ENCODE measurements at regions not wholly inside any gene's neighbourhood (a gene's known extent, or its start where the extent isn't known, plus 50 kb on each side); places are given as distances from the start of the nearest gene placed in this dataset.

GRCh38 chr6:165984729-165985275, 182.8 kb downstream of the TBXT start:
- H3K4me1 Mint-ChIP-seq, result peaks cover 36% of the 10 kb centered on the region
- no peak for DNase-seq (ENCODE audit: low spot score)
- Histone ChIP-seq H3K4me1 (ENCODE audit: insufficient read depth) (peaks cover 33% of the 10 kb centered on the region), H3K36me3 (ENCODE audit: insufficient read depth) (no peaks in the 10 kb centered on the region), H4K20me1 (replicated peaks; ENCODE audit: insufficient read depth) (peaks cover 3% of the 10 kb centered on the region), H2AFZ (no peak overlapping the region), H3K9me2 (ENCODE audit: insufficient read depth) (no peaks in the 10 kb centered on the region), H3K79me2 (replicated peaks; ENCODE audit: insufficient read depth) (no peaks in the 10 kb centered on the region), H3K4me2 (no peak overlapping the region), H3K4me3 (no peak overlapping the region), H3F3A (replicated peaks; ENCODE audit: low read depth) (no peaks in the 10 kb centered on the region), H3K27ac (ENCODE audit: low read depth) (no peak overlapping the region), H3K27me3 (ENCODE audit: insufficient read depth) (peaks cover 84% of the 10 kb centered on the region)
- TF ChIP-seq NANOG (IDR thresholded peaks at IDR 0.05; ENCODE audit: borderline replicate concordance) (no peak), STAT1 (IDR thresholded peaks at IDR 0.05; ENCODE audit: unreplicated experiment) (no peak)
- no peaks in the 10 kb centered on the region for H3K9me3 Mint-ChIP-seq
- H3K27ac Mint-ChIP-seq, result no peak overlapping the region
- H3K27me3 Mint-ChIP-seq (ENCODE audit: insufficient read depth, low read depth, poor library complexity), result peaks cover 62% of the 10 kb centered on the region
- H3K4me3 Mint-ChIP-seq, result no peak overlapping the region
- no peak for ATAC-seq
- no peaks in the 10 kb centered on the region; the same call in 2 of the 3 replicates for H3K36me3 Mint-ChIP-seq (ENCODE audit: low read depth)

- Mint-ChIP-seq H3K27ac (no peak overlapping the region; the same call in 1 of the 2 replicates), H3K36me3 (ENCODE audit: low read depth) (no peaks in the 10 kb centered on the region), H3K9me3 (no peaks in the 10 kb centered on the region), H3K4me1 (peaks cover 30% of the 10 kb centered on the region; the same call in 2 of the 3 replicates), H3K27me3 (ENCODE audit: insufficient read depth, low read depth, poor library complexity) (peaks cover 48% of the 10 kb centered on the region), H3K4me3 (no peak overlapping the region)
- no peaks in the 10 kb centered on the region for H3F3A ChIP-seq (replicated peaks; ENCODE audit: low read depth)
- no peak overlapping the region for H3K4me2 ChIP-seq
- peaks cover 70% of the 10 kb centered on the region for H3K27me3 ChIP-seq (ENCODE audit: insufficient read depth)
- H3K79me2 ChIP-seq (replicated peaks; ENCODE audit: insufficient read depth), result no peaks in the 10 kb centered on the region
- H3K4me1 ChIP-seq (ENCODE audit: insufficient read depth), result peaks cover 29% of the 10 kb centered on the region
- DNase-seq (ENCODE audit: low spot score) (no peak), ATAC-seq (no peak)
- no peaks in the 10 kb centered on the region for H4K20me1 ChIP-seq (replicated peaks; ENCODE audit: insufficient read depth)
- H2AFZ ChIP-seq, result no peak overlapping the region
- no peak overlapping the region for H3K27ac ChIP-seq (ENCODE audit: low read depth)
- H3K9me2 ChIP-seq (ENCODE audit: insufficient read depth), result no peaks in the 10 kb centered on the region
- H3K36me3 ChIP-seq (ENCODE audit: insufficient read depth), result no peaks in the 10 kb centered on the region
- no peak overlapping the region for H3K4me3 ChIP-seq
- no peak for TF ChIP-seq CTCF (conservative IDR thresholded peaks at IDR 0.05; ENCODE audit: low read depth in 2 of 2)
- TF ChIP-seq STAT1 (IDR thresholded peaks at IDR 0.05; ENCODE audit: unreplicated experiment), result no peak
- no peak for TF ChIP-seq JUNB (IDR thresholded peaks at IDR 0.05; ENCODE audit: unreplicated experiment)
- TF ChIP-seq REST (IDR thresholded peaks at IDR 0.05; ENCODE audit: unreplicated experiment), result no peak
- TF ChIP-seq ETS1 (IDR thresholded peaks at IDR 0.05), result no peak
These were observed 184.3 kb downstream of the TBXT start for GRCh38 chr6:165983112-165984072.

All from GM23338 (cell line).